Stimulated activated naive CD8-positive, alpha-beta T cell treated with anti-CD3 and anti-CD28 coated beads, Interleukin-15, Interleukin-2, amounts not matched to agents 100 ng/mL and 50 ng/mL, for 24 hours (primary cell): ENCODE measurements at regions not wholly inside any gene's neighbourhood (a gene's known extent, or its start where the extent isn't known, plus 50 kb on each side); places are given as distances from the start of the nearest gene placed in this dataset.
A peak's percentile ranks its signal among the peaks of the same experiment; 100 is the strongest.
"Not testable (repeated sequence)": the region's sequence is repeated elsewhere in the genome, so short reads cannot be mapped to it uniquely, and the experiment has no call there.

Source experiments
- H3K27ac Mint-ChIP-seq: one replicate; pipeline ENCODE4 v1.8.0; 2021; ENCODE audit warnings: mild to moderate bottlenecking, mixed read lengths
- H3K27me3 Mint-ChIP-seq: one replicate; pipeline ENCODE4 v1.8.0; 2021; ENCODE audit warnings: mixed read lengths
- H3K36me3 Mint-ChIP-seq: one replicate; pipeline ENCODE4 v1.8.0; 2021; ENCODE audit warnings: low read depth, mixed read lengths
- H3K4me1 Mint-ChIP-seq: one replicate; pipeline ENCODE4 v1.8.0; 2021; ENCODE audit warnings: low read depth, mixed read lengths
- H3K4me3 Mint-ChIP-seq: one replicate; pipeline ENCODE4 v1.8.0; 2021; ENCODE audit warnings: mild to moderate bottlenecking, mixed read lengths
- H3K9me3 Mint-ChIP-seq: one replicate; pipeline ENCODE4 v1.8.0; 2021; ENCODE audit warnings: mixed read lengths

DNA sequence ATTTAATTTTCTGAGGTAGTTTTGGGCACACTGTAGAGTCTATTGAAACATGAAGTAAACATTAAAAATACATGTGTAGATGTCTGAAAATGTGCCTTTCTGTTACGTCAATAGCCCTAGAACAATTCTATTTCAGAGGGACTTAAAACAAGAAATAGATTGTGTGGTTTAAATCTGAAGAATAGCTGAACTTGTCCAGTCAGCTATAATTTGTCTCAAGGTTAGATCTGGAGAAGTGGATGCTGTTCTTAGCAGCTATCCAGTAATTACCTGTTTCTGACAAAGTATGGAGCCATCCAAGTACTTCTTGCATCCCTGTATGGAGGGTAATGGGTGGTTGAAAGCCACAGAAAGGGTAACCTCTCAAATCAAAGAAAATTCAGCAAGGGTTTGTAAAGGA lies 92.8 kb downstream of the SEPTIN7 start:
- no peaks in the 10 kb centered on the region for H3K9me3 Mint-ChIP-seq
- H3K36me3 Mint-ChIP-seq: peaks cover 45% of the 10 kb centered on the region
- no peak overlapping the region for H3K4me3 Mint-ChIP-seq
- H3K27ac Mint-ChIP-seq: no peak overlapping the region
- H3K27me3 Mint-ChIP-seq: no peaks in the 10 kb centered on the region
- H3K4me1 Mint-ChIP-seq: peaks cover 34% of the 10 kb centered on the region

DNA sequence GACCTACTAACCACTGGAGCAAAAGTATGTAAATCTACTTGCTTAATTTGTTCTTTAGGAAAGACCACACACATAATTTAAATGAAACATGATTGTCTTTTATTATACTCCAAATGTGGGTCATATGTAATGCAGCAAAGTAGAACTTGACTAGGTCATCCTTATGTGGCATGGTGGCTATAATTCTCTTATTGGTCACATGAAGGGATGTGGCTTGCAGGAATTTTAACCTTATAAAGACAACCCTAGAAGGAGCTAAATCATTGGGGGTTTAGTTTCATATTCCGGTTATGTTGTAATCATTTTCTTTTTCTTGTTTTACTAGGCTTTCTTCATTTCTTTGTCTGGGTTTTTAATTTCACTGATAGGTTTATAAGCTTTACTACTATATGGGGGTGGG lies 93.9 kb downstream of the SEPTIN7 start:
- no peaks in the 10 kb centered on the region for H3K27me3 Mint-ChIP-seq
- no peak overlapping the region for H3K4me3 Mint-ChIP-seq
- peaks cover 38% of the 10 kb centered on the region for H3K36me3 Mint-ChIP-seq
- H3K9me3 Mint-ChIP-seq: no peaks in the 10 kb centered on the region
- H3K4me1 Mint-ChIP-seq: peaks cover 34% of the 10 kb centered on the region
- peak overlapping the region; percentile 6 for H3K27ac Mint-ChIP-seq

- peaks cover 8% of the 10 kb centered on the region for H3K4me1 Mint-ChIP-seq
- H3K4me3 Mint-ChIP-seq: no peak overlapping the region
- H3K36me3 Mint-ChIP-seq: peaks cover 34% of the 10 kb centered on the region
- no peaks in the 10 kb centered on the region for H3K27me3 Mint-ChIP-seq
- H3K9me3 Mint-ChIP-seq: no peaks in the 10 kb centered on the region
- no peak overlapping the region for H3K27ac Mint-ChIP-seq
Measured at GRCh38 chr7:35900651-35901050, 99.8 kb downstream of the SEPTIN7 start.

- Mint-ChIP-seq H3K9me3 (no peaks in the 10 kb centered on the region), H3K4me3 (no peak overlapping the region), H3K4me1 (peaks cover 7% of the 10 kb centered on the region), H3K27ac (no peak overlapping the region), H3K36me3 (peaks cover 36% of the 10 kb centered on the region), H3K27me3 (no peaks in the 10 kb centered on the region)
Measured at GRCh38 chr7:35905555-35905954, 104.7 kb downstream of the SEPTIN7 start.

DNA sequence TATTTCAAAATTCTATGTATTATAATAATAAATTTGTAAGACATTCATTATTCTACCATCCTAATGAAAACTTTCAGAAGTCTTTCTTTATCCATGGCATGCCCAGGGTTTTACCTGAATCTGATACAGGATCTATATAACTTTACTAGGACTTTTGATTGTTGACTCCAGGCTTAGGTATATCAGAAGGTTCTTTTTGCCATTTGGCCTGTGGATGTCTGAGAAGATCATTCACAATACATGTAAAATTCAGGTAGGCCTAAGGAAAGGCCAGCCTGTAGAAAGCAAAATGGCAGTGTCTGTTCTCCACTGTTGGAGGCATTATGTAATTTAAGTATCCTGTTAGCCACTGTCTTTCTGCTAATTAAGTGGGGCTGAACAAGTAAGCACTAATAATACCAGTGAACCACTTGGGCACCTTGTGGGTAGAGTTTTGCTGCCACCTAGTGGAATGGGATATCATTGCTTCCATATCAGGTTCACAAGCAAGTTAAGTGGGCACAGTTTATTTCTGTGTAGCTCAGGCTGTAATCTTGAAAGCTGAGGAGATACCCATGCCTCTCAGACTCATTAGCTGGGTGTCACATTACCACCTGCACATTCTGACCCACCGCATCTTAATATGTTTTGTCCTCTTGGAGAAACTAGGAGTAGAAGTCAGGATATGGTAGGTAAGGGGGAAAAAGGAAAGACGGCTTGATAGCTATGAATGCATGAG lies 105.5 kb downstream of the SEPTIN7 start:
- Mint-ChIP-seq H3K9me3 (peaks cover under 1% of the 10 kb centered on the region), H3K27me3 (no peaks in the 10 kb centered on the region), H3K4me1 (peaks cover 7% of the 10 kb centered on the region), H3K36me3 (peaks cover 38% of the 10 kb centered on the region), H3K27ac (peak overlapping the region; percentile 16), H3K4me3 (no peak overlapping the region)

DNA sequence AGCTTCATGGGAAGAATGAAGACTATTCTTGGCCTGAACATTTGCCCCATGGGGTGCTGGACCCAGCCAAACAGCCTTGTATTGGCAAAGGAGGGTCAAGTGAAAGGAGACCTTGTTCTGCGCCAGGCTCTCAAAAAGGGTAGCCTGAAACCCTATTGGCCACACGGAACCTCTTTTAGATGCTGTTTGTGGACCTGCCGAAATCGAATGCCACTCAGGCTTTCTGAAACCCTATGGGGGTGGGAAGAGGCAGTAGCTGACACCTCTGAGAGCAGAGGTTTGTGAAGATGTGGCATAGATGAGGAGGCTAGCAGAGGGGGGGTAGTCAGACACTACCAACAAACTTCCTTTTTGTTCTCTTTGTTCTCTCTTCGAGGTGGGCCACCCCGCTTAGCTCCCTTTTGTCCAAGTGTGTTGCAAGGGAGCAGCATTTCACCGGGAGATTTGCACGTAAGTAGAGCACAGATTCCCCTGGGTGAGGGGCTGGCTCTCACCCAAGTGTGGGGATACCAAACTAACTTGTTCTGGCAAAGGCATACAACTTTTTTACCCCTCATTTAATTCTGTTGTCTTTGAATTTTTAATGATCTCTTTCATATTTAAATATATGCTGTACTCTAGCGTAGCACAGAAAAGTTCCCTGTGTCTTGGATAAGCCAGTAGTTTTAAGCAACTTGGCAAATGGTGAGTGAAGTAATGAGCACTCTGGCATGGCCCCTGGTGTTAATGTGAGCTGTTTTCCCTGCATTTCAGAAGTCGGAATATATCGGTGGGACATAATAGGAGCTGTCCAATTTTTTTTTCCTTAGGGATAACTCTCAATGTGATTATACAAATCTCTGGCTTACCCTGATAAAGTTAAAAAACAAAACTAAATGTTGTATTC lies 107.7 kb downstream of the SEPTIN7 start:
- H3K27ac Mint-ChIP-seq: no peak overlapping the region
- peaks cover 7% of the 10 kb centered on the region for H3K4me1 Mint-ChIP-seq
- no peaks in the 10 kb centered on the region for H3K27me3 Mint-ChIP-seq
- H3K9me3 Mint-ChIP-seq: peaks cover 6% of the 10 kb centered on the region
- H3K36me3 Mint-ChIP-seq: peaks cover 46% of the 10 kb centered on the region
- no peak overlapping the region for H3K4me3 Mint-ChIP-seq

- H3K36me3 Mint-ChIP-seq: peaks cover 33% of the 10 kb centered on the region
- no peak overlapping the region for H3K4me3 Mint-ChIP-seq
- no peak overlapping the region for H3K27ac Mint-ChIP-seq
- H3K4me1 Mint-ChIP-seq: peaks cover 7% of the 10 kb centered on the region
- H3K27me3 Mint-ChIP-seq: no peaks in the 10 kb centered on the region
- peaks cover 6% of the 10 kb centered on the region for H3K9me3 Mint-ChIP-seq
Measured at GRCh38 chr7:35909870-35910357, 109.1 kb downstream of the SEPTIN7 start.

DNA sequence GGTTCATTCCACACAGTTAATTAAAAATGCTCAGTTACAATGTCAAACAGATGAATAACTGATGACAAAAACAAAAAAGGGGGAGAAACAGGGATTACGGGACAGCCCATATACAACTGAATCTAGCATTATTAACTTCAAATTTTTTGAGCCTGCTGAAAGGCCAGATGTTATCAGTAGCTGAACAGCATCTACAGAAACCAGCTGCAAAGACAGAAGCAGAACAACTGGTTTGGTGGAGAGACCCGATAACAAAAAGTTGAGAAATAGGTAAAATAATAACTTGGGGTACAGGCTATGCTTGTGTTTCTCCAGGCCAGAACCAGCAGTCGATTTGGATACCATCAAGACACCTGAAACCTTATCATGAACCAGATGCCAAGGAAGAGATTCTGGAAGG lies 109.8 kb downstream of the SEPTIN7 start:
- H3K9me3 Mint-ChIP-seq, H3K4me3 Mint-ChIP-seq, H3K27me3 Mint-ChIP-seq, H3K4me1 Mint-ChIP-seq, H3K27ac Mint-ChIP-seq: not testable (repeated sequence)
- peaks cover 27% of the 10 kb centered on the region for H3K36me3 Mint-ChIP-seq

GRCh38 chr7:35913350-35913749 lies 112.5 kb downstream of the SEPTIN7 start:
- H3K36me3 Mint-ChIP-seq: peaks cover 19% of the 10 kb centered on the region
- not testable (repeated sequence) for H3K4me1 Mint-ChIP-seq, H3K27ac Mint-ChIP-seq, H3K4me3 Mint-ChIP-seq, H3K27me3 Mint-ChIP-seq, H3K9me3 Mint-ChIP-seq

DNA sequence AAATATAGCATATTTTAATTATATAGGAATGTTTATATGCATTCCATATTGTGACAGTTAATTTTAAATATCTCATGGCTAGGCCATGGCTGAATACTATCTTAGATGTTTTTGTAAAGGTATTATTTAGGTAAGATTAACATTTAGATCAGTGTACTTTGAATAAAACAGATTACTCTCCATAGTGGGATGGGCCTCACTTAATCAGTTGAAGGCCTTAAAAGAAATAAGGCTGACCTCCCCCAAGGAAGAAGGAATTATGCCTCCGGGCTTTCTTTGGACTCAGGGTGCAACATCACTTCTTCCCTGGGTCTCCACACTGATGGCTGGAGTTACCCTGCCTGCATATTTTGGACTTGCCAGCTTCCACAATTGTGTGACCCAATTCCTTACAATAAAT lies 113.4 kb downstream of the SEPTIN7 start:
- H3K4me1 Mint-ChIP-seq, H3K27me3 Mint-ChIP-seq, H3K4me3 Mint-ChIP-seq, H3K27ac Mint-ChIP-seq, H3K9me3 Mint-ChIP-seq: not testable (repeated sequence)
- peaks cover 19% of the 10 kb centered on the region for H3K36me3 Mint-ChIP-seq

- H3K27me3 Mint-ChIP-seq: not testable (repeated sequence)
Measured at GRCh38 chr7:35915247-35915955, 114.5 kb downstream of the SEPTIN7 start.

GRCh38 chr7:35918217-35918616 lies 117.4 kb downstream of the SEPTIN7 start:
- H3K27ac Mint-ChIP-seq, H3K4me3 Mint-ChIP-seq, H3K36me3 Mint-ChIP-seq, H3K9me3 Mint-ChIP-seq, H3K27me3 Mint-ChIP-seq, H3K4me1 Mint-ChIP-seq: not testable (repeated sequence)

More at GRCh38 chr7:35915247-35915955, 114.5 kb downstream of the SEPTIN7 start:
- H3K4me3 Mint-ChIP-seq, H3K27ac Mint-ChIP-seq, H3K9me3 Mint-ChIP-seq, H3K4me1 Mint-ChIP-seq: not testable (repeated sequence)
- H3K36me3 Mint-ChIP-seq: peaks cover 19% of the 10 kb centered on the region

DNA sequence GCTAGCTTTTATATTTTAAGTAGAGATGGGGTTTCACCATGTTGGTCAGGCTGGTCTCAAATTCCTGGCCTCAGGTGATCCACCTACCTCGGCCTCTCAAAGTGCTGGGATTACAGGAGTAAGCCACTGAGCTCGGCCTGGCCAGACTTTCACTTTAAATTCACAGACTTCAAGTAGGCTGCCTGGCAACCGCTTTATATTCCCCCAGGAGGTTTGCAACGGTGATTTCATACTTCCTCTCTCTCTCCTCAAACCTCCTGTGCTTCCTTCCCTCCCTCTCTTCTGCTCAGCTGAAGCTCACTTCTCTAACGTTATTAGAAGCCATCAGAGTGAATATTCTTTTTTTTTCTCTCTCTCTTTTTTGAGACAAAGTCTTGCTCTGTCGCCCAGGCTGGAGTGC lies 118.8 kb downstream of the SEPTIN7 start:
- H3K4me3 Mint-ChIP-seq, H3K4me1 Mint-ChIP-seq, H3K36me3 Mint-ChIP-seq, H3K27me3 Mint-ChIP-seq, H3K27ac Mint-ChIP-seq, H3K9me3 Mint-ChIP-seq: not testable (repeated sequence)

DNA sequence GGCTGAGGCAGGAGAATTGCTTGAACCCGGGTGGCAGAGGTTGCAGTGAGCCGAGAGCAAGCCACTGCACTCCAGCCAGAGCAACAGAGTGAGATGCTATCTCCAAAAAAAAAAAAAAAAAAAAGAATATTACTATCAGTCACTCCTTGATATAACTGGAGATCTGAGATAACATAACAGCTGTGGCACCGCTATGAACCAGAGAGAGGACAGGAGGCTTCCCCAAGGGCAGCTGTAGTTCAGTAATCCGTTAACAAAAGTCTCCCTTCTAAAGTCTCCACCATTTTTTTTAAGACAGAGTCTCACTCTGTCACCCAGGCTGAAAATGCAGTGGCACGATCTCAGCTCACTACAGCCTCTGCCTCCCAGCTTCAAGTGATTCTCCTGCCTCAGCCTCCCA lies 120.5 kb downstream of the SEPTIN7 start:
- H3K27ac Mint-ChIP-seq, H3K9me3 Mint-ChIP-seq, H3K27me3 Mint-ChIP-seq, H3K4me1 Mint-ChIP-seq, H3K36me3 Mint-ChIP-seq, H3K4me3 Mint-ChIP-seq: not testable (repeated sequence)

DNA sequence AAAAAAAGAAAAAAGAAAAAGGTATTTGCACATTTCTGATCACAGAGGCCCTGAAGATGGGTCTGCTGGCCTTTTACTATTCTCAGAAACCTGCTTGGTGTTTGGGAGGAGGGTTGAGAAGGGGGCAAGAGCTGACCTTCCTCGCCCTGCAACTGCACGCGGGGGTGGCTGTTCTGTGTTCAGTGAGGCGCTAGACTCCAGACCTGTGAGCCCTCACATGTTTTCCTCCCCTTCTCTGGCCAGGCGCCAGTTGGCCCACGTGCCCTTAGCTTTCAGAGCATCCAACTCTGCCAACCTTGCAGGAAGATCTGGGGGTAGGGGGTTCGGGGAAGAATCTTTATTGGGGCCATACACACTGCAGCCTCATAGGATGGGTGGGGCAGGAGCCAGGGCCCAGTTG lies 123.8 kb downstream of the SEPTIN7 start:
- H3K4me3 Mint-ChIP-seq, H3K27me3 Mint-ChIP-seq, H3K4me1 Mint-ChIP-seq, H3K36me3 Mint-ChIP-seq, H3K9me3 Mint-ChIP-seq, H3K27ac Mint-ChIP-seq: not testable (repeated sequence)
